BE2C (cell line): ENCODE measurements at regions not wholly inside any gene's neighbourhood (a gene's known extent, or its start where the extent isn't known, plus 50 kb on each side); places are given as distances from the start of the nearest gene placed in this dataset.

ENCODE experiments used
- DNase-seq: peaks from one replicate; pipeline ENCODE4 v3.0.0-alpha.2; 2020
- H3K27me3 ChIP-seq: fragments of 250-450 bp; sonication (Bioruptor Pico); 2 replicates; pipeline ENCODE4 v1.5.1; 2020; ENCODE audit warnings: mild to moderate bottlenecking
- H3K36me3 ChIP-seq: fragments of 250-450 bp; sonication (Bioruptor Pico); 2 replicates; pipeline ENCODE4 v1.5.1; 2020; ENCODE audit warnings: mild to moderate bottlenecking
- H3K4me1 ChIP-seq: fragments of 250-450 bp; sonication (Bioruptor Pico); 2 replicates; pipeline ENCODE4 v1.5.1; 2020
- H3K4me3 ChIP-seq: 2 replicates; pipeline ENCODE4 v1.5.1; 2011; ENCODE audit warnings: low read depth, low read length
- H3K9me3 ChIP-seq: fragments of 250-450 bp; sonication (Bioruptor Pico); 2 replicates; pipeline ENCODE4 v1.5.1; 2020
- TF ChIP-seq, protein P1 (sequence below): IDR thresholded peaks from 2 replicates; pipeline ENCODE4 v1.5.1; 2012; ENCODE audit warnings: mild to moderate bottlenecking, low read depth, low read length

DNA sequence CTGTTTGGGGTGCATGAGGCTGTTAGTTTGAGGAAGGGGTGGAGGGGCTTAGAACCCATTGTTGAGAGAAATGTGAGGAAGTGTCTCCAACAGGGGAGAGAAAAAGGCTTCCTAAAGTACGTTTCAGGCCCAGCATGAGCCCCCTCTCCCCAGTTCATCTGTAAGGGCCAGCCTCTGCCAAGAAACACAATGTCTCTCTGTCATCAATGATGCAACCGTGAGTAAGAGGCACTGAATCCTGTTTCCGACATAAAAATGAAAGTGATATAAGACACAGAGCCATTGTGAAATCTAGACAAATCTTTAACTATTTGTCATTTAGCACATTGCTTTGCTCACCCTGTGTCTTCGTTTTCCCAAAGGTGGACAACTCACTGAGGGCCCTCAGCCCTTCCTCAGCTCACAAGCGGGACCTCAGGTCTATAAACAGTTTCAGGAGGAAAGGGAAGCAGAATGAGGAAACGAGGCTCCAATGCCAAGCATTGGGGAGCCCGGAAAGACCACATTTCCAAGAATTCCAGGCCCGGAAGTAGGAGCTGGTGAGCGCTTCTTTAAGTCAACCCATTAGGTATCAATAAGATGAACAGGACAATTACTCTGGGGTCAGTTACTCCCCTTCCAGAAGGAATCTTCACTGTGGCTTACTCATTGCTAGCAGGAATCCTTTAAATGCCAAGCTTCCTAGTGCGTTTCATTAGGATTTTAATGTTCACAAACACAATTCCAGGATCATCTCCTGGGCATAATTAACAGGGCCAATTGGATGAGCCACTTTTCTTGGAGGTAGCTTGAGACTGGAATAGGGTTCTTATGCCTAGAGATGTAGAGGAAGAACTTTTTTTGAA lies 59.0 kb upstream of the KLF4 start:
- Histone ChIP-seq H3K9me3 (no peaks in the 10 kb centered on the region), H3K27me3 (no peaks in the 10 kb centered on the region), H3K36me3 (no peaks in the 10 kb centered on the region), H3K4me3 (no peak overlapping the region), H3K4me1 (no peaks in the 10 kb centered on the region)
- TF ChIP-seq, protein P1, sequence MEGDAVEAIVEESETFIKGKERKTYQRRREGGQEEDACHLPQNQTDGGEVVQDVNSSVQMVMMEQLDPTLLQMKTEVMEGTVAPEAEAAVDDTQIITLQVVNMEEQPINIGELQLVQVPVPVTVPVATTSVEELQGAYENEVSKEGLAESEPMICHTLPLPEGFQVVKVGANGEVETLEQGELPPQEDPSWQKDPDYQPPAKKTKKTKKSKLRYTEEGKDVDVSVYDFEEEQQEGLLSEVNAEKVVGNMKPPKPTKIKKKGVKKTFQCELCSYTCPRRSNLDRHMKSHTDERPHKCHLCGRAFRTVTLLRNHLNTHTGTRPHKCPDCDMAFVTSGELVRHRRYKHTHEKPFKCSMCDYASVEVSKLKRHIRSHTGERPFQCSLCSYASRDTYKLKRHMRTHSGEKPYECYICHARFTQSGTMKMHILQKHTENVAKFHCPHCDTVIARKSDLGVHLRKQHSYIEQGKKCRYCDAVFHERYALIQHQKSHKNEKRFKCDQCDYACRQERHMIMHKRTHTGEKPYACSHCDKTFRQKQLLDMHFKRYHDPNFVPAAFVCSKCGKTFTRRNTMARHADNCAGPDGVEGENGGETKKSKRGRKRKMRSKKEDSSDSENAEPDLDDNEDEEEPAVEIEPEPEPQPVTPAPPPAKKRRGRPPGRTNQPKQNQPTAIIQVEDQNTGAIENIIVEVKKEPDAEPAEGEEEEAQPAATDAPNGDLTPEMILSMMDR, result no peak
- DNase-seq, result no peak

DNA sequence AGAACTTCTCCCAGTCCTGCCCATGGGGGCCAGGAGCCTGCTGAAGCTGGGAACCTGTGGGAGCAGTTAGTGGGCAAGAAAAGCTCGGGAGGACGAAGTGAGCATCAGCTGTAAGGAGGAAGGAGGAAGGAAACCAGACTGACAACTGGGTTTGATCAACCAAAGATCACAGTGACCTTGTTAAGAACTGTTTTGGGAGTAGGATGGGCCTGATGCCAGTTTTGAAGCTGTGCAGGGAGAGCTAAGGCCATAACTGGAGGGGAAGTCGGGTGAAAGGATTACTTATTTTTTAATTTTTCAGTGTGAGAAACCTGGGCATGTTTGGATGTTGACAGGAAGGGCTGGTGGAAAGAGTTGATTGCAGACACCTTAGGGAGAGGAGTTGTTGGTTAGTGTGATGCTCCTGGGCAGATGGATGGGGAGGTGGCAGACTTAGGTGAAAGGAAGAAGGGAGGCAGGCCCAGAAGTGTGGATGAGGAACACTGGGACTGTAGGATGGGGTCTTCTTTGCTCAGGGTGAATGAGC lies 58.3 kb upstream of the KLF4 start:
- H3K4me3 ChIP-seq, result no peak overlapping the region
- no peaks in the 10 kb centered on the region for H3K9me3 ChIP-seq
- no peaks in the 10 kb centered on the region for H3K27me3 ChIP-seq
- DNase-seq, result no peak
- no peaks in the 10 kb centered on the region for H3K36me3 ChIP-seq
- no peaks in the 10 kb centered on the region for H3K4me1 ChIP-seq
- TF ChIP-seq, protein P1, result no peak

DNA sequence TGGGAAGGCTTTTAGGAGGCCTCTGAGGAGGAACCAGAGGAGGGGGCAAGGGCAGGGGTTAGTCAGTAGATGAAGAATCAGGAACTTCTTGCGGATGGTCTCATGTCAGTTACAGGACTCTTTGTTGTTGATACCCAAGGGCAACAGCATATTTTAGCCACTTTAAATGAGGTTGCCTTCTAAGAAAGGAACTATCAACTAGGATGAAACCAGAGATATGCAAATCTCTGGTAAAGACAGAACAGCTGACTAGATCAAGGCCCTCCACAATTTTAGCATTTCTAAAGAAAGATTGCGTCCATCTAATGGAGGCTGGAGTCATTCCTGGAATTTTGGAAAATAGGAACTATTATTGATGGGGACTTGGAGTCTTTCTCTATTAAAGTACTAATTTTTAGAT lies 57.7 kb upstream of the KLF4 start:
- Histone ChIP-seq H3K4me1 (no peaks in the 10 kb centered on the region), H3K36me3 (no peaks in the 10 kb centered on the region), H3K9me3 (no peaks in the 10 kb centered on the region), H3K27me3 (no peaks in the 10 kb centered on the region), H3K4me3 (no peak overlapping the region)
- no peak for DNase-seq
- TF ChIP-seq, protein P1, result no peak

DNA sequence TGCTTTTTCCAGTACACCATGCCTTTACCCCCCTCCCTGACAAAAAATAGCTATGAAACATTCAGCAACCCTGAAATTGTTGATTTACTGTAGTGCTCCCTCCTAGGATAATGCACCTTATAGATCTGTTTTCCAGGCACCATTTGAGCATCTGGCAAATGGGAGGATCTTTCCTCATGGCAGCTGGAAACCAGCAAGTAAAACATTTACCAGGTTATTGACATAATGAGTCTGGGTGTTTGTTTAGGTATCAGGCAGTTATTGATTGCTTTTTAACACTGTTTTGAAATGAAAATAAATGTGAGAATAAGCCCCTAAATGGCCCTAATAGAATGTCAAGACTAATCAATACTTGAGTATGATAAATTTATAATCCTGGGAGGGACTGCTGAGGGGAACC lies 57.3 kb upstream of the KLF4 start:
- Histone ChIP-seq H3K9me3 (no peaks in the 10 kb centered on the region), H3K4me1 (no peaks in the 10 kb centered on the region), H3K27me3 (no peaks in the 10 kb centered on the region), H3K36me3 (no peaks in the 10 kb centered on the region), H3K4me3 (no peak overlapping the region)
- TF ChIP-seq, protein P1, result no peak
- no peak for DNase-seq

DNA sequence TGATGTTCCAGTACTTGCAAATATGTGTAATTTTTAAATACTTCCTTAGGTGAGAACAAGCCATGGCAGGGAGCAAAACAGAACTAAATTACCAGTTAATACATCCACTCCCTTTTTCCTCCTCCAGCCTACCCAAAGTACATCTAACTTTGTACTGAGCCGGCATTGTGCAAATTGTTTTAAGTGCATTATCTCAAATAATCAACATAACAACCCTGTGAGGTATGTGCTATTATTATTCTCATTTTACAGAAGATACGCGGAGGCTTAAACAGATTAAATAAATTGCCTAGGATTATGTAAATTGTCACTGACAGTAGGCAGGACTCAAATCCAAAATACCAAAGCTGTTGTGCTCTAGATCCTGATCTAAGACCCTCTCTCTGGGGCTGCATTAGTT lies 55.5 kb upstream of the KLF4 start:
- Histone ChIP-seq H3K9me3 (no peaks in the 10 kb centered on the region), H3K27me3 (no peaks in the 10 kb centered on the region), H3K36me3 (no peaks in the 10 kb centered on the region), H3K4me3 (no peak overlapping the region), H3K4me1 (no peaks in the 10 kb centered on the region)
- TF ChIP-seq, protein P1, result no peak
- no peak for DNase-seq
